Mesenchymal stem cell (in vitro differentiated cells and primary cell): ENCODE measurements at regions not wholly inside any gene's neighbourhood (a gene's known extent, or its start where the extent isn't known, plus 50 kb on each side); places are given as distances from the start of the nearest gene placed in this dataset.
"Not testable (repeated sequence)": the region's sequence is repeated elsewhere in the genome, so short reads cannot be mapped to it uniquely, and the experiment has no call there.

Experiments
- DNase-seq: peaks from one replicate; pipeline ENCODE4 v3.0.0-alpha.2; 2013
- H2AFZ ChIP-seq: one replicate; pipeline ENCODE4 v1.6.1; 2013; ENCODE audit warnings: low read depth, mild to moderate bottlenecking, control low read depth, inconsistent platforms, low read length, moderate library complexity
- H2AK5ac ChIP-seq: 2 replicates; pipeline ENCODE4 v1.6.1; 2013; ENCODE audit warnings: low read length, moderate library complexity, mild to moderate bottlenecking, inconsistent platforms; ENCODE audit not compliant: severe bottlenecking
- H2BK120ac ChIP-seq: one replicate; pipeline ENCODE4 v1.6.1; 2013; ENCODE audit warnings: low read depth, mild to moderate bottlenecking, inconsistent platforms, low read length, moderate library complexity
- H2BK12ac ChIP-seq, 2 experiments: one replicate each; pipeline ENCODE4 v1.6.1; 2013; ENCODE audit warnings: inconsistent platforms in 2 of 2, low read length in 2 of 2, mild to moderate bottlenecking in 2 of 2, moderate library complexity in 2 of 2, control low read depth in 1 of 2
- H2BK15ac ChIP-seq: one replicate; pipeline ENCODE4 v1.6.1; 2013; ENCODE audit warnings: mild to moderate bottlenecking, low read depth, inconsistent platforms; ENCODE audit not compliant: poor library complexity, severe bottlenecking
- H2BK5ac ChIP-seq: 2 replicates; pipeline ENCODE4 v1.6.1; 2013; ENCODE audit warnings: low read depth, mild to moderate bottlenecking, low read length, control low read depth, inconsistent platforms; ENCODE audit not compliant: poor library complexity, severe bottlenecking
- H3K14ac ChIP-seq, 2 experiments: one replicate each; pipeline ENCODE4 v1.6.1; 2013; ENCODE audit warnings: inconsistent platforms in 2 of 2, low read length in 2 of 2, control low read depth in 1 of 2, mild to moderate bottlenecking in 1 of 2, moderate library complexity in 1 of 2
- H3K18ac ChIP-seq, 2 experiments: one replicate each; pipeline ENCODE4 v1.6.1; 2013; ENCODE audit warnings: inconsistent platforms in 2 of 2, low read length in 2 of 2, control low read depth in 1 of 2, low read depth in 1 of 2, mild to moderate bottlenecking in 1 of 2
- H3K23ac ChIP-seq, 2 experiments: one replicate each; pipeline ENCODE4 v1.6.1; 2013; ENCODE audit warnings: inconsistent platforms in 2 of 2, low read length in 2 of 2, mild to moderate bottlenecking in 2 of 2, moderate library complexity in 2 of 2, control low read depth in 1 of 2
- H3K27ac ChIP-seq: 2 replicates; pipeline ENCODE4 v1.5.1; 2013; ENCODE audit warnings: mild to moderate bottlenecking, moderate library complexity, low read length, control low read depth, inconsistent platforms; ENCODE audit not compliant: poor library complexity, severe bottlenecking
- H3K27me3 ChIP-seq, 2 experiments: 2 replicates each; pipeline versions ENCODE4 v1.6.1 to v1.7.0; 2013; ENCODE audit warnings: low read length in 2 of 2, mild to moderate bottlenecking in 2 of 2, moderate library complexity in 2 of 2, control low read depth in 1 of 2, inconsistent platforms in 1 of 2; ENCODE audit not compliant: control insufficient read depth in 1 of 2, insufficient read depth in 1 of 2
- H3K36me3 ChIP-seq, 2 experiments: 2 replicates each; pipeline versions ENCODE4 v1.6.1 to v1.7.0; 2013; ENCODE audit warnings: low read length in 2 of 2, control low read depth in 1 of 2, inconsistent platforms in 1 of 2, low read depth in 1 of 2, mild to moderate bottlenecking in 1 of 2; ENCODE audit not compliant: insufficient read depth in 2 of 2, control insufficient read depth in 1 of 2
- H3K4ac ChIP-seq, 2 experiments: one replicate each; pipeline ENCODE4 v1.6.1; 2013; ENCODE audit warnings: inconsistent platforms in 2 of 2, low read length in 2 of 2, mild to moderate bottlenecking in 2 of 2, moderate library complexity in 2 of 2, control low read depth in 1 of 2, low read depth in 1 of 2
- H3K4me1 ChIP-seq: 2 replicates; pipeline ENCODE4 v1.6.1; 2013; ENCODE audit warnings: low read depth, low read length, control low read depth; ENCODE audit not compliant: control insufficient read depth, insufficient read depth
- H3K4me2 ChIP-seq: 2 replicates; pipeline ENCODE4 v1.6.1; 2013; ENCODE audit warnings: low read length, mild to moderate bottlenecking, inconsistent platforms; ENCODE audit not compliant: poor library complexity, severe bottlenecking
- H3K4me3 ChIP-seq, 2 experiments: 2 replicates each; pipeline versions ENCODE4 v1.5.1 to v1.7.0; 2013; ENCODE audit warnings: low read length in 2 of 2, mild to moderate bottlenecking in 2 of 2, control low read depth in 1 of 2, low read depth in 1 of 2; ENCODE audit not compliant: insufficient read depth in 1 of 2
- H3K79me1 ChIP-seq: replicated peaks from 2 replicates; pipeline ENCODE4 v1.6.1; 2013; ENCODE audit warnings: mild to moderate bottlenecking, control low read depth, low read length, inconsistent platforms; ENCODE audit not compliant: poor library complexity, severe bottlenecking
- H3K9ac ChIP-seq: 2 replicates; pipeline ENCODE4 v1.7.0; 2013; ENCODE audit warnings: mild to moderate bottlenecking, low read length, moderate library complexity
- H3K9me3 ChIP-seq: 2 replicates; pipeline ENCODE4 v1.7.0; 2013; ENCODE audit warnings: mild to moderate bottlenecking, low read length; ENCODE audit not compliant: control insufficient read depth
- H4K8ac ChIP-seq: one replicate; pipeline ENCODE4 v1.6.1; 2013; ENCODE audit warnings: inconsistent platforms, mild to moderate bottlenecking, low read length, moderate library complexity
- H4K91ac ChIP-seq: one replicate; pipeline ENCODE4 v1.6.1; 2013; ENCODE audit warnings: mild to moderate bottlenecking, low read length, inconsistent platforms
- WGBS: methylation state at CpG from one replicate; pipeline ENCODE4 v1.1.7; 2013; ENCODE audit warnings: mixed read lengths; 5-methylcytosine and 5-hydroxymethylcytosine counted together

DNA sequence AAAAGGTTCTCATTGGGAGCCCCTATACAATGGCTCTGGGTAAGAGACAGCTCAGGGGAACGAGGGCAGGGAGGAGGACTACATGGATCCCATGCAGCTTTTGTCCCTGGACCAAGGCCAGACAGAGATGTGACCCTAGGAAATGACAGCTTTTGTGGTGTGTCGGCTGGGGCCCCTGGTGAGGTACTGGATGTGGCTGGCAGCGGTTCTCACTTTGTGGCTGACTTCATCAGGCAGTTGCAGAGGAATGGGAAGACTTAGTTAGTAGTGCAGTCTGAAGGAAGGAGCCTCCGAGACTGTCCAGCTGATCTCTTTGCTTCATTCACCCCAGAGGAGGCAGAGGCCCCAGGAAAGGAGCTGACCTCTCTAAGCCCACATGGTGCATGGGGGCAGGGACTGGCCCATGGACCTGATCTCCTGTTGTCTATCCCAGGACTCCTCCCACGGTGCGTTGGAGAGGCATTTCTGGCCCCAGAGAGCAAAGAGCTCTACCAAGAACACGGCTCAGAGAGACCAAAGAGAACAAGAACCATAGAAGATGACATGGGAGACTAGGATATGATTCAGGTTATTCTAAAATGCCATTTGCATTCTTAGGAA lies 202.9 kb downstream of the RPS24 start:
- 92% methylated on average over 7 of the region's 7 CpGs for whole genome bisulfite sequencing
- no peak overlapping the region for H4K91ac ChIP-seq
- H3K79me1 ChIP-seq = no peaks in the 10 kb centered on the region
- H3K4me3 ChIP-seq = no peak overlapping the region
- no peak for DNase-seq
- no peak overlapping the region for H3K18ac ChIP-seq
- H2BK15ac ChIP-seq = no peak overlapping the region
- H3K9ac ChIP-seq = no peak overlapping the region
- H4K8ac ChIP-seq = no peak overlapping the region
- H2AFZ ChIP-seq = no peak overlapping the region
- H2AK5ac ChIP-seq = no peak overlapping the region
- H2BK120ac ChIP-seq = no peak overlapping the region
- H2BK5ac ChIP-seq = no peak overlapping the region
- H3K9me3 ChIP-seq = no peaks in the 10 kb centered on the region
- H3K27me3 ChIP-seq = no peaks in the 10 kb centered on the region
- no peak overlapping the region for H2BK12ac ChIP-seq
- no peaks in the 10 kb centered on the region for H3K36me3 ChIP-seq
- no peak overlapping the region for H3K23ac ChIP-seq
- H3K27ac ChIP-seq = no peak overlapping the region
- H3K4me2 ChIP-seq = no peak overlapping the region
- H3K4me1 ChIP-seq = no peaks in the 10 kb centered on the region
- no peak overlapping the region for H3K4ac ChIP-seq
- H3K14ac ChIP-seq = no peak overlapping the region

DNA sequence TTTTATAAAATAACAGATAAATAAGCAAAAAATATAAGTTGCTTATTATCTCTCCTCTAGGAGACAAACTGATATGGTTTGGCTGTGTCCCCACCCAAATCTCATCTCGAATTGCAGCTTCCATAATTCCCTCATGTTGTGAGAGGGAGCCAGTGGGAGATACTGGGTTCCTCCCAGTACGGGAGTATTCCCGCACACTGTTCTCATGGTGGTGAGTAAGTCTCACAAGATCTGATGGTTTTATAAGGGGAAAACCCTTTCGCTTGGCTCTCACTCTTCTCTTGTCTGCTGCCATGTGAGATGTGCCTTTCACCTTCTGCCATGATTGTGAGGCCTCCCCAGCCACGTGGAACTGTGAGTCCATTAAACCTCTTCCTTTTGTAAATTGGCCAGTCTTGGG lies 204.3 kb downstream of the RPS24 start:
- not testable (repeated sequence) for H2BK15ac ChIP-seq, H2AFZ ChIP-seq, H3K9ac ChIP-seq, H3K27ac ChIP-seq, H3K36me3 ChIP-seq, H3K9me3 ChIP-seq, H2AK5ac ChIP-seq, H3K4me3 ChIP-seq, H3K4ac ChIP-seq, H4K8ac ChIP-seq, H2BK120ac ChIP-seq, H3K23ac ChIP-seq, H3K27me3 ChIP-seq, H4K91ac ChIP-seq, H2BK12ac ChIP-seq, H3K4me1 ChIP-seq, H3K14ac ChIP-seq, H3K79me1 ChIP-seq, H3K18ac ChIP-seq, H2BK5ac ChIP-seq, H3K4me2 ChIP-seq
- peak; percentile 10 for DNase-seq
- WGBS = 76% methylated on average over 4 of the region's 5 CpGs

DNA sequence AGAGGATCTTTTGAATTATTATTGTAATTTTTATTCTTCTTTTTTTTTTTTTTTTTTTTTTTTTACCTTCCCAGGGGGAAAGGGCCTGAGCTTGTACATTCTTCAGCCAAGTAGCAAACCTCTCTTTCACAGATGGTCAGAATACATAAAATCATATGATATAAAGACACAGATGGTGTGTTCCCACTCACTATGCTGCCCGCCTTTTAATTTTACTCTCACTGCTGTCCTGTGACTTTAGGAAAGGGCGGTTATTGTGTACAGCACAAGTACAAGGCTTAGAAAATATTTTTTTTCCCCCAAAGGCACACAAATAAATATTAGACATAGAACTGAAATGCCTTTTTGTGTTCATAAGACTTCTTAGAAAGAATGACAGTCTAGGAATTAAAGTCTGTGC lies 213.6 kb downstream of the RPS24 start:
- Histone ChIP-seq H2AFZ (no peak overlapping the region), H4K91ac (no peak overlapping the region), H3K18ac (no peak overlapping the region), H3K4me2 (no peak overlapping the region), H3K4me3 (no peak overlapping the region), H3K4me1 (peaks cover 3% of the 10 kb centered on the region), H3K14ac (no peak overlapping the region), H3K9me3 (no peaks in the 10 kb centered on the region), H3K27me3 (no peaks in the 10 kb centered on the region), H3K27ac (no peak overlapping the region), H3K9ac (peak overlapping the region; percentile 90), H2AK5ac (no peak overlapping the region), H3K79me1 (no peaks in the 10 kb centered on the region), H3K36me3 (peaks cover 0 to 16% of the 10 kb centered on the region in 2 experiments), H3K4ac (no peak overlapping the region), H3K23ac (no peak overlapping the region), H4K8ac (no peak overlapping the region), H2BK15ac (no peak overlapping the region), H2BK12ac (no peak overlapping the region), H2BK120ac (no peak overlapping the region), H2BK5ac (no peak overlapping the region)
- no peak for DNase-seq
- WGBS = 100% methylated on average over 1 of the region's 2 CpGs

DNA sequence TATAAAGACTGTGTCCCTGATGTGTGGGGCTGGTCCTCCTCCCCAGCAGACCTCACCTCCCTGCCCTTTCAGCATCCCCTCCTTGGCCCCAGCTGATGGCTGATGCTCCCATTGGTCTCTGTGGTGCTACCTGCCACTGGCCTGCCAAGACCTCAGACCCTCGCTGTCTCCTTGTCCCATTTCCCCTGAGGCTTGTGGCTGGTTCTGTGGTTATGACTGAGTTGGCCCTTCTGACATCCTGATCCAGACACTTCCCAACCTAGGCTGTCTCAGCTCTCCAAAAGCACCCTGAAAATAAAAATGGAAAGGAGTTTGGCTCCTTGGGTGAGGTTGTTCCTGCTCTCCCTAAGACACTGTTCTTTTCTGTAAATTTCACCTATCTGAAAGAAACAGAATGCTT lies 214.2 kb downstream of the RPS24 start:
- DNase-seq = no peak
- Histone ChIP-seq H3K18ac (no peak overlapping the region), H3K4me3 (no peak overlapping the region), H3K27ac (no peak overlapping the region), H3K4me2 (no peak overlapping the region), H4K8ac (no peak overlapping the region), H2AK5ac (no peak overlapping the region), H3K14ac (no peak overlapping the region), H4K91ac (no peak overlapping the region), H3K4me1 (peaks cover 3% of the 10 kb centered on the region), H2BK15ac (no peak overlapping the region), H3K9me3 (no peaks in the 10 kb centered on the region), H3K27me3 (no peaks in the 10 kb centered on the region), H2AFZ (no peak overlapping the region), H3K4ac (no peak overlapping the region), H2BK12ac (peak overlapping the region in 1 of 2 experiments; percentile 29), H3K36me3 (peaks cover 0 to 16% of the 10 kb centered on the region in 2 experiments), H2BK5ac (no peak overlapping the region), H3K23ac (no peak overlapping the region), H2BK120ac (no peak overlapping the region), H3K9ac (peak overlapping the region; percentile 90), H3K79me1 (no peaks in the 10 kb centered on the region)
- WGBS = 86% methylated on average over 1 of the region's 1 CpG
